Endothelial cell of umbilical vein (primary cell): ENCODE measurements at regions not wholly inside any gene's neighbourhood (a gene's known extent, or its start where the extent isn't known, plus 50 kb on each side); places are given as distances from the start of the nearest gene placed in this dataset.

Source experiments
- BruUV-seq: library from RNA; stranded (reverse); fragments of 400-500 nt; replicated peaks from 2 replicates; lab custom pipeline; 2021; lab: Mats Ljungman, UMichigan
- CTCF ChIA-PET: fragments of 300-600, 350-600 bp; sonication (Branson Sonifier 250); formaldehyde crosslinking; loops from one replicate; lab custom pipeline; 2021; ENCODE audit warnings: antibody characterized with exemption, inconsistent platforms; lab: Charles Lee
- POLR2A ChIA-PET: fragments of 300-600, 350-600 bp; sonication (Branson Sonifier 250); formaldehyde crosslinking; loops from one replicate; lab custom pipeline; 2021; ENCODE audit warnings: antibody characterized with exemption, inconsistent platforms; lab: Charles Lee
- DNase-seq: peaks from one replicate; pipeline ENCODE4 v3.0.0-alpha.2; 2011; ENCODE audit warnings: low read depth, low spot score
- FAIRE-seq: peaks from 2 replicates; lab custom pipeline; 2011; peaks lifted over from hg19 to GRCh38; lab: Jason Lieb, UNC
- H2AFZ ChIP-seq: 2 replicates; pipeline ENCODE4 v1.6.0; 2012; ENCODE audit warnings: low read depth, low read length, control low read depth, inconsistent platforms
- H3K27ac ChIP-seq: 2 replicates; pipeline ENCODE4 v1.5.1; 2011; ENCODE audit warnings: low read depth, mild to moderate bottlenecking, control low read depth, low read length, moderate library complexity; ENCODE audit not compliant: insufficient read depth
- H3K27me3 ChIP-seq, 2 experiments: 2 replicates each; pipeline versions ENCODE4 v1.6.0 to v1.6.1; 2011; ENCODE audit warnings: low read length in 2 of 2, mixed read lengths in 1 of 2; ENCODE audit not compliant: control insufficient read depth in 2 of 2, insufficient read depth in 2 of 2
- H3K36me3 ChIP-seq, 2 experiments: 2 replicates in 1 of 2; 3 replicates in 1 of 2; pipeline ENCODE4 v1.5.1; 2011; ENCODE audit warnings: low read length in 2 of 2, mild to moderate bottlenecking in 1 of 2, moderate library complexity in 1 of 2; ENCODE audit not compliant: control insufficient read depth in 2 of 2, insufficient read depth in 2 of 2; ENCODE audit errors: extremely low read depth in 1 of 2
- H3K4me1 ChIP-seq: 3 replicates; pipeline ENCODE4 v1.5.1; 2011; ENCODE audit warnings: mild to moderate bottlenecking, low read length; ENCODE audit not compliant: control insufficient read depth, insufficient read depth; ENCODE audit errors: extremely low read depth
- H3K4me2 ChIP-seq: 2 replicates; pipeline ENCODE4 v1.6.1; 2011; ENCODE audit warnings: low read length, control low read depth, mixed read lengths; ENCODE audit not compliant: insufficient read depth
- H3K4me3 ChIP-seq, 3 experiments: fragments of 200-600 bp in 1 of 3; sonication (generic), shearing (Covaris generic) in 1 of 3; replicated peaks in 1 of 3; 2 replicates each; pipeline ENCODE4 v1.5.1; 2011 to 2016; ENCODE audit warnings: control low read depth in 3 of 3, low read length in 3 of 3, mild to moderate bottlenecking in 2 of 3, inconsistent platforms in 1 of 3, low read depth in 1 of 3, moderate library complexity in 1 of 3; ENCODE audit not compliant: insufficient read depth in 1 of 3
- H3K79me2 ChIP-seq: 2 replicates; pipeline ENCODE4 v1.6.0; 2012; ENCODE audit warnings: low read length, inconsistent platforms; ENCODE audit not compliant: control insufficient read depth, insufficient read depth
- H3K9ac ChIP-seq: replicated peaks from 2 replicates; pipeline ENCODE3; 2011; ENCODE audit warnings: low read length, control low read depth; ENCODE audit not compliant: insufficient read depth; ENCODE audit errors: extremely low read depth
- H3K9me1 ChIP-seq: replicated peaks from 3 replicates; pipeline ENCODE4 v1.6.0; 2011; ENCODE audit warnings: mild to moderate bottlenecking, low read length; ENCODE audit not compliant: control insufficient read depth, insufficient read depth; ENCODE audit errors: extremely low read depth
- H3K9me3 ChIP-seq: replicated peaks from 2 replicates; pipeline ENCODE4 v1.5.1; 2012; ENCODE audit warnings: low read length, inconsistent platforms; ENCODE audit not compliant: control insufficient read depth, insufficient read depth
- H4K20me1 ChIP-seq: replicated peaks from 2 replicates; pipeline ENCODE3; 2011; ENCODE audit warnings: mild to moderate bottlenecking, low read length; ENCODE audit not compliant: control insufficient read depth, insufficient read depth; ENCODE audit errors: extremely low read depth
- CTCF ChIP-seq, 2 donors: IDR thresholded peaks; 1 replicate in 1 of 2; 2 replicates in 1 of 2; pipeline ENCODE4 v1.5.1; 2011; ENCODE audit warnings: low read length in 2 of 2, mild to moderate bottlenecking in 2 of 2, moderate library complexity in 2 of 2, control low read depth in 1 of 2, inconsistent platforms in 1 of 2, low read depth in 1 of 2; ENCODE audit not compliant: insufficient read depth in 1 of 2; ENCODE audit errors: extremely low read depth in 1 of 2
- EZH2 ChIP-seq: IDR thresholded peaks from 2 replicates; pipeline ENCODE4 v1.6.1; 2012; ENCODE audit warnings: borderline replicate concordance, low read depth, mild to moderate bottlenecking, moderate library complexity, low read length, inconsistent platforms; ENCODE audit not compliant: severe bottlenecking
- FOS ChIP-seq: IDR thresholded peaks from 2 replicates; pipeline ENCODE4 v1.6.1; 2011; ENCODE audit warnings: mild to moderate bottlenecking, low read length, moderate library complexity, borderline replicate concordance; ENCODE audit not compliant: insufficient read depth
- GATA2 ChIP-seq: IDR thresholded peaks from 2 replicates; pipeline ENCODE4 v1.7.0; 2011; ENCODE audit warnings: low read depth, mild to moderate bottlenecking, moderate library complexity, mixed read lengths, low read length; ENCODE audit not compliant: insufficient read length, insufficient read depth
- JUN ChIP-seq: IDR thresholded peaks from 2 replicates; pipeline ENCODE4 v1.6.1; 2011; ENCODE audit warnings: borderline replicate concordance, low read depth; ENCODE audit not compliant: insufficient read length, insufficient read depth
- POLR2A ChIP-seq: IDR thresholded peaks from 2 replicates; pipeline ENCODE4 v1.6.1; 2012; ENCODE audit warnings: low read depth, mild to moderate bottlenecking, control low read depth, low read length
- POLR2AphosphoS5 ChIP-seq: IDR thresholded peaks from 2 replicates; pipeline ENCODE4 v1.6.1; 2012; ENCODE audit warnings: low read depth, mild to moderate bottlenecking, control low read depth, low read length, moderate library complexity; ENCODE audit not compliant: insufficient read depth
- dilution Hi-C: fragments of 300-500 bp; cut with MboI; formaldehyde crosslinking; loops from one replicate; pipeline ENCODE4 v1.15.0; 2019; ENCODE audit warnings: low sequenced_read_pairs; ENCODE audit not compliant: extremely low pct_ligation_motif_present
- intact Hi-C: fragments of 100-400 bp; cut with micrococcal nuclease; formaldehyde crosslinking; loops from one replicate; pipeline ENCODE4 v1.10.0; 2022
- TF ChIP-seq, protein P1 (sequence below): IDR thresholded peaks from 2 replicates; pipeline ENCODE4 v1.6.1; 2011; ENCODE audit not compliant: insufficient read depth, insufficient read length

DNA sequence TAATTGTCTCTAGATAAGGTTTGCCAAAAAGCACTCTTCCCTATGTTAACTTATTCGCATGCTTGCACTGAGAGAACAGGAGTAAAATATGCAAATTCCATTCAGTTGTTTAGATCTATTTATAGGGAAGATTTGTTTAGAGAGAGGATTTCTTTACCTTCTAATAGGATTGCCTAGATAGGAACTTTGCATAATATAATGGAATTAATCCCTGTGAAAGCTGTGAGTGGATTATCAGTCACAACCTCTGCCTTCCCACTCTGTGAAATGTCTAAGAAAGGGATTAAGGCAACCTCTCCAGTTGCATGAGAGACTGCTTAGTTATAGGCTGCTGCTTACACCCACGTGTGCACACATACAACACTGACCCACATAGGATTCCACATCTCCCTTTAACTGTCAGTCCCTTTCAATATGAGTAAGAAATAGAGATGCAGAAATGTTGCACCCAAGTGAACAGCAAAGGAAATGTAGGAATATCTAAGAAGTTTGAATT, 83.2 kb downstream of the ALG10B start:
- Histone ChIP-seq H3K79me2 (no peaks in the 10 kb centered on the region), H3K27ac (no peak overlapping the region), H3K36me3 (no peaks in the 10 kb centered on the region), H2AFZ (no peak overlapping the region), H3K4me3 (no peak overlapping the region), H3K4me2 (no peak overlapping the region), H4K20me1 (no peaks in the 10 kb centered on the region), H3K27me3 (no peaks in the 10 kb centered on the region), H3K4me1 (no peaks in the 10 kb centered on the region), H3K9ac (no peak overlapping the region), H3K9me3 (no peaks in the 10 kb centered on the region), H3K9me1 (no peaks in the 10 kb centered on the region)
- BruUV-seq: no TSS peak
- TF ChIP-seq POLR2A (no peak), CTCF (IDR thresholded peaks at IDR 0.05; ENCODE audit: extremely low read depth in 1 of 2, insufficient read depth in 1 of 2, low read depth in 1 of 2, low read length in 2 of 2) (no peak), EZH2 (no peak), GATA2 (no peak), FOS (no peak), POLR2AphosphoS5 (no peak), JUN (no peak)
- TF ChIP-seq, protein P1, sequence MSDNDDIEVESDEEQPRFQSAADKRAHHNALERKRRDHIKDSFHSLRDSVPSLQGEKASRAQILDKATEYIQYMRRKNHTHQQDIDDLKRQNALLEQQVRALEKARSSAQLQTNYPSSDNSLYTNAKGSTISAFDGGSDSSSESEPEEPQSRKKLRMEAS: no peak
- ChIA-PET POLR2A (no interaction called here), CTCF (no interaction called here)
- FAIRE-seq (no peak), DNase-seq (no peak)
- intact Hi-C loops (no loop called here), dilution Hi-C loops (no loop called here)
